22Rv1 (cell line): ENCODE measurements at regions not wholly inside any gene's neighbourhood (a gene's known extent, or its start where the extent isn't known, plus 50 kb on each side); places are given as distances from the start of the nearest gene placed in this dataset.

Source experiments
- ZFX ChIP-seq: fragments of 450-650 bp; IDR thresholded peaks from 2 replicates; pipeline ENCODE4 v1.6.1; 2017; ENCODE audit warnings: antibody characterized with exemption, borderline replicate concordance
- TF ChIP-seq, protein P1 (sequence below): fragments of 450-650 bp; IDR thresholded peaks from 2 replicates; pipeline ENCODE4 v1.5.1; 2017; ENCODE audit warnings: mild to moderate bottlenecking

- TF ChIP-seq, protein P1, sequence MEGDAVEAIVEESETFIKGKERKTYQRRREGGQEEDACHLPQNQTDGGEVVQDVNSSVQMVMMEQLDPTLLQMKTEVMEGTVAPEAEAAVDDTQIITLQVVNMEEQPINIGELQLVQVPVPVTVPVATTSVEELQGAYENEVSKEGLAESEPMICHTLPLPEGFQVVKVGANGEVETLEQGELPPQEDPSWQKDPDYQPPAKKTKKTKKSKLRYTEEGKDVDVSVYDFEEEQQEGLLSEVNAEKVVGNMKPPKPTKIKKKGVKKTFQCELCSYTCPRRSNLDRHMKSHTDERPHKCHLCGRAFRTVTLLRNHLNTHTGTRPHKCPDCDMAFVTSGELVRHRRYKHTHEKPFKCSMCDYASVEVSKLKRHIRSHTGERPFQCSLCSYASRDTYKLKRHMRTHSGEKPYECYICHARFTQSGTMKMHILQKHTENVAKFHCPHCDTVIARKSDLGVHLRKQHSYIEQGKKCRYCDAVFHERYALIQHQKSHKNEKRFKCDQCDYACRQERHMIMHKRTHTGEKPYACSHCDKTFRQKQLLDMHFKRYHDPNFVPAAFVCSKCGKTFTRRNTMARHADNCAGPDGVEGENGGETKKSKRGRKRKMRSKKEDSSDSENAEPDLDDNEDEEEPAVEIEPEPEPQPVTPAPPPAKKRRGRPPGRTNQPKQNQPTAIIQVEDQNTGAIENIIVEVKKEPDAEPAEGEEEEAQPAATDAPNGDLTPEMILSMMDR = no peak
- TF ChIP-seq ZFX = no peak
Measured at GRCh38 chr17:69643686-69644085, 229.2 kb downstream of the MAP2K6 start.
